ENCODE measurements at regions not wholly inside any gene's neighbourhood (a gene's known extent, or its start where the extent isn't known, plus 50 kb on each side); places are given as distances from the start of the nearest gene placed in this dataset.

GRCh38 chr12:114220311-114220710 lies 185.6 kb downstream of the TBX5 start:
- TF ChIP-seq EP300 (IDR thresholded peaks at IDR 0.05) (no peak), POLR2AphosphoS5 (IDR thresholded peaks at IDR 0.05) (no peak), CTCF (IDR thresholded peaks at IDR 0.05) (no peak), POLR2A (IDR thresholded peaks at IDR 0.05) (no peak)
